ENCODE measurements at regions not wholly inside any gene's neighbourhood (a gene's known extent, or its start where the extent isn't known, plus 50 kb on each side); places are given as distances from the start of the nearest gene placed in this dataset.

DNA sequence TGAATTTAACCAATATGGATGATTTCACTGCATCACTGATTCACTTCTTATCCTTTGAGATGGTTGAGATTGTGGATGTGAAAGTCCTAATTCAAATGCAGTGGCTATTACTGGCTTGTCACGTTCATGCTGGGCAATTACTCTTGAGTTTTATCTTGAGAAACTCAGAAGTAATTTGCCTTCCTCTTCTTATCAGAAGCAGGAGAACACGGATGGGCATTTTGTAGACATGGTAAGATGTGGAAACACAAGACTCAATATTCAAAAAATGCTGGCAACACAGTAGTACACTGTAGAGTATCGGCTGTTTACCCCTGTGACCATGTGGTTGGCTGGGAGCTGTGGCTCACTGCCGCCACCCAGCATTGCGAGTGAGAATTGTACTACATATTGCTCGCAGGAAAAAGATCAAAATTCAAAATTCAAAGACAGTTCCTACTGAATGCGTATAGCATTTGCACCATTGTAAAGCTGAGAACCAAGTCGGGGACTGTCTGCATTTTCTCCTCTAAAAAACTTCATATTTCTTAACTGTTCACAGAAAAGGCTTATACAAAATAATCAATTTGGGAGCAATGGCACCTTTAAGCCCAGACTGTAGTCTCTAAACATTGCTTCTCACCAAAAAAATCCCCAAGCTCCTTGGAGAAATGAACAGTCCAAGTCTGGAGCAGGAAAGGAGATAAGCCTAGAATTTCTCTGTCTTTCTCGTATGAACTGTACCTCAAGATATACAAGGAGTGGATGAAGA lies 61.9 kb upstream of the ELOVL5 start:
- no peak overlapping the region for H3K4me3 ChIP-seq (IDR thresholded peaks at IDR 0.05; ENCODE audit: insufficient read depth, low read depth, low read length)
- no peak overlapping the region for H3K4me2 ChIP-seq
- H4K20me1 ChIP-seq (ENCODE audit: insufficient read depth): no peaks in the 10 kb centered on the region
- H2AFZ ChIP-seq (ENCODE audit: low read depth): no peak overlapping the region
- H3K4me1 ChIP-seq (ENCODE audit: low read depth, poor library complexity, severe bottlenecking): no peaks in the 10 kb centered on the region
- no peak overlapping the region for H3K27ac ChIP-seq
- no peaks in the 10 kb centered on the region for H3K36me3 ChIP-seq (ENCODE audit: insufficient read depth)
- H3K27me3 ChIP-seq (ENCODE audit: insufficient read depth, low read depth): no peaks in the 10 kb centered on the region
- H3K9ac ChIP-seq: no peak overlapping the region
- no peaks in the 10 kb centered on the region for H3K79me2 ChIP-seq (ENCODE audit: insufficient read depth, low read depth)
- TF ChIP-seq, protein P1, sequence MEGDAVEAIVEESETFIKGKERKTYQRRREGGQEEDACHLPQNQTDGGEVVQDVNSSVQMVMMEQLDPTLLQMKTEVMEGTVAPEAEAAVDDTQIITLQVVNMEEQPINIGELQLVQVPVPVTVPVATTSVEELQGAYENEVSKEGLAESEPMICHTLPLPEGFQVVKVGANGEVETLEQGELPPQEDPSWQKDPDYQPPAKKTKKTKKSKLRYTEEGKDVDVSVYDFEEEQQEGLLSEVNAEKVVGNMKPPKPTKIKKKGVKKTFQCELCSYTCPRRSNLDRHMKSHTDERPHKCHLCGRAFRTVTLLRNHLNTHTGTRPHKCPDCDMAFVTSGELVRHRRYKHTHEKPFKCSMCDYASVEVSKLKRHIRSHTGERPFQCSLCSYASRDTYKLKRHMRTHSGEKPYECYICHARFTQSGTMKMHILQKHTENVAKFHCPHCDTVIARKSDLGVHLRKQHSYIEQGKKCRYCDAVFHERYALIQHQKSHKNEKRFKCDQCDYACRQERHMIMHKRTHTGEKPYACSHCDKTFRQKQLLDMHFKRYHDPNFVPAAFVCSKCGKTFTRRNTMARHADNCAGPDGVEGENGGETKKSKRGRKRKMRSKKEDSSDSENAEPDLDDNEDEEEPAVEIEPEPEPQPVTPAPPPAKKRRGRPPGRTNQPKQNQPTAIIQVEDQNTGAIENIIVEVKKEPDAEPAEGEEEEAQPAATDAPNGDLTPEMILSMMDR (conservative IDR thresholded peaks at IDR 0.05; ENCODE audit: low read depth, low read length): no peak

DNA sequence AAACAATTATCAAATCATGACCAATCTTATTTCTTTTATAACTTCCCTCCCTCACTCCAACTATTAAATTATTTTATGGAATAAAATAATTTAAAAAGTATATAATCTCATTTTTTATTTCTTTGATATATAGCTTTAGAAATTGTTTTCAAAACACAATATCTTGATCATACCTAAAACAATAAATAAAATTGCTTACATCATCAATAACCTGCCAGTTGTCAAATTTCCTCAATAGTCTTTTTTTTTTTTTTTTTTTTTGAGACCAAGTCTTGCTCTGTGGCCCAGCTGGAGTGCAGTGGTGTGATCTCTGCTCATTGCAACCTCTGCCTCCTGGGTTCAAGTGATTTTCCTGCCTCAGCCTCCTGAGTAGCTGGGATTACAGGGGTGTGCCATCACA lies 60.1 kb upstream of the ELOVL5 start:
- H3K4me2 ChIP-seq: no peak overlapping the region
- H3K36me3 ChIP-seq (ENCODE audit: insufficient read depth): no peaks in the 10 kb centered on the region
- no peak overlapping the region for H2AFZ ChIP-seq (ENCODE audit: low read depth)
- H3K79me2 ChIP-seq (ENCODE audit: insufficient read depth, low read depth): no peaks in the 10 kb centered on the region
- no peaks in the 10 kb centered on the region for H3K4me1 ChIP-seq (ENCODE audit: low read depth, poor library complexity, severe bottlenecking)
- no peaks in the 10 kb centered on the region for H4K20me1 ChIP-seq (ENCODE audit: insufficient read depth)
- TF ChIP-seq, protein P1 (conservative IDR thresholded peaks at IDR 0.05; ENCODE audit: low read depth, low read length): no peak
- H3K4me3 ChIP-seq (IDR thresholded peaks at IDR 0.05; ENCODE audit: insufficient read depth, low read depth, low read length): no peak overlapping the region
- no peak overlapping the region for H3K9ac ChIP-seq
- no peaks in the 10 kb centered on the region for H3K27me3 ChIP-seq (ENCODE audit: insufficient read depth, low read depth)
- H3K27ac ChIP-seq: no peak overlapping the region

DNA sequence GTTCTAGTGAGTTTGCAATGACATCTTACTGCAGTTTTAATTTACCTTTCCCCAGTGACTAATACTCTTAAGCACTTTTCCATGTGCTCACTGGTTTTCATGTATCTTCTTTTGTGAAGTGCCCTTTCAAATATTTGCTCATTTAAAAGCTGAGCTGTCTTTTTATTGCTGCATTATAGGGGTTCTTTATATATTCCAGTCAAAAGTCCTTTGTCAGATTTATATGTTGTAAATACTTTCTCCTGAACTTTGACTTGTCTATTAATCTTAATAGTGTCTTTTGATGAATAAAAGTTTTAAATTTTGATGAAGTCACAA lies 50.2 kb upstream of the ELOVL5 start:
- H3K36me3 ChIP-seq (ENCODE audit: insufficient read depth): no peaks in the 10 kb centered on the region
- H3K4me3 ChIP-seq (IDR thresholded peaks at IDR 0.05; ENCODE audit: insufficient read depth, low read depth, low read length): no peak overlapping the region
- TF ChIP-seq, protein P1 (conservative IDR thresholded peaks at IDR 0.05; ENCODE audit: low read depth, low read length): no peak
- H3K9ac ChIP-seq: no peak overlapping the region
- H3K4me1 ChIP-seq (ENCODE audit: low read depth, poor library complexity, severe bottlenecking): no peaks in the 10 kb centered on the region
- no peaks in the 10 kb centered on the region for H4K20me1 ChIP-seq (ENCODE audit: insufficient read depth)
- H3K27ac ChIP-seq: no peak overlapping the region
- H3K27me3 ChIP-seq (ENCODE audit: insufficient read depth, low read depth): no peaks in the 10 kb centered on the region
- H3K79me2 ChIP-seq (ENCODE audit: insufficient read depth, low read depth): no peaks in the 10 kb centered on the region
- no peak overlapping the region for H3K4me2 ChIP-seq
- no peak overlapping the region for H2AFZ ChIP-seq (ENCODE audit: low read depth)

DNA sequence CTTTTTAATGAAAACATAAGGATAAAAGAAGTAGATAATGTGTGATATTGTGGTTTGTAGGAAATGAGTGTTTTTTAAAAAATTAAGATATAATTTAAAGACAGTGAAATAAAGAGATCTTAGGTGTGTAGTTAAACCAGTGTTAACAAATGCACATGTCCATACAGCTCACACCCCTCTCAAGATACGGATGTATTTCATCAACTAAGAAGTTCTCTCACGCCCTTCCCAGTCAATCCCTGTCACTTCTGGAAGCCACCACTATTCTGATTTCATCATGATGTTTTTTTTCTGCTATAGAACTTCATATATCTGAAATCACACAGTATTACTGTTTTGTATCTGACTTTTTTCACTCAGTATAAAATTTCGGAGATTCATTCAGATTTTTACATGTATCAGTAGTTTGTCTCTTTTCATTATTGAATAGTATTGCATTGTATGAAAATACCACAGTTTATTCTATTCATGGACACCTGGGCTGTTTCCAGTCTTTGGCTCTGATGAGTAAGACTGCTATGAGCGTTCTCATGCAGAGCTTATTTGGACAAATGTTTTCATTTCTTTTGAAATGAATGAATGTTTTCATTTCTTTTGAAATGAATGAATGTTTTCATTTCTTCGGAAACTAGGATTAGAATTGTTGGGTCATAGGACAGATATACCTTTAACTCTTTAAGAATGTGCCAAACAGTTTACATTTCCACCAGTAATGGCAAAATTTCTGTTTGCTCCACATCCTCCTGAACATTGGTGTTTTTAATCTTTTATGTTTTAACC lies 49.7 kb upstream of the ELOVL5 start:
- H3K9ac ChIP-seq: no peak overlapping the region
- H4K20me1 ChIP-seq (ENCODE audit: insufficient read depth): no peaks in the 10 kb centered on the region
- H3K79me2 ChIP-seq (ENCODE audit: insufficient read depth, low read depth): no peaks in the 10 kb centered on the region
- no peak overlapping the region for H3K4me3 ChIP-seq (IDR thresholded peaks at IDR 0.05; ENCODE audit: insufficient read depth, low read depth, low read length)
- H2AFZ ChIP-seq (ENCODE audit: low read depth): no peak overlapping the region
- no peak overlapping the region for H3K27ac ChIP-seq
- no peaks in the 10 kb centered on the region for H3K4me1 ChIP-seq (ENCODE audit: low read depth, poor library complexity, severe bottlenecking)
- H3K27me3 ChIP-seq (ENCODE audit: insufficient read depth, low read depth): no peaks in the 10 kb centered on the region
- TF ChIP-seq, protein P1 (conservative IDR thresholded peaks at IDR 0.05; ENCODE audit: low read depth, low read length): no peak
- no peak overlapping the region for H3K4me2 ChIP-seq
- no peaks in the 10 kb centered on the region for H3K36me3 ChIP-seq (ENCODE audit: insufficient read depth)
